DMS79 (cell line): ENCODE measurements at regions not wholly inside any gene's neighbourhood (a gene's known extent, or its start where the extent isn't known, plus 50 kb on each side); places are given as distances from the start of the nearest gene placed in this dataset.

Source experiments
- DNase-seq: peaks from one replicate; lab custom pipeline; 2025; lab: John Stamatoyannopoulos, UW

DNA sequence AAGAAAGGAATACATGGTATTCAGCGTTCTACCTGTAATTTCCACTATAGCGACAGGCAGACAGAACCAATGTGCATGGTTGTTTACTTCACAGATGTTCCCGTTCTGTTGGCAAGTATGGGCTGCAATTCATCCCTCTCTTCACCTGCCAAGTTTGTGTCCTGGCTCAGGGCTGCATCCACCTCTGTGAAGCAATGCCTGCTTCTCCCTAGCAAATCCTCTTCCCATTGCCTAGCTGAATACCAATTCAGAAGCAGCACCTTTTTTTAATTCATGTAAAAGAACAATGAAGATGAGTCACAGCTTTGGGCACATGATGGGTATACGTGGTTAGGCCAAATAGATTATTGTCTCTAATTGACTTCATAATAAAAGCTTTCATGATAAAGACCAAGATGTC lies 54.7 kb upstream of the LRATD1 start:
- DNase-seq, result no peak
